IMR-90 (cell line): ENCODE measurements at regions not wholly inside any gene's neighbourhood (a gene's known extent, or its start where the extent isn't known, plus 50 kb on each side); places are given as distances from the start of the nearest gene placed in this dataset.

Source experiments
- ATAC-seq: fragments of 200-7000 bp; cut with Tn5 transposase; 2 replicates; pipeline ENCODE4 v1.9.1; 2020; ENCODE audit warnings: low read depth, mild to moderate bottlenecking, moderate library complexity
- BruUV-seq: library from RNA; stranded (reverse); fragments of 400-500 nt; replicated peaks from 2 replicates; lab custom pipeline; 2021; lab: Mats Ljungman, UMichigan
- CTCF ChIA-PET: fragments of 300-600 bp; formaldehyde crosslinking; extraction: SDS; loops from one replicate; lab custom pipeline; 2021; ENCODE audit warnings: antibody characterized with exemption; lab: Yijun Ruan, JAX
- POLR2A ChIA-PET: fragments of 300-600 bp; sonication (Branson Sonifier 250); formaldehyde crosslinking; loops from one replicate; lab custom pipeline; 2022; ENCODE audit warnings: antibody characterized with exemption; ENCODE audit not compliant: unreplicated experiment; lab: Charles Lee
- DNase-seq: peaks from one replicate; pipeline ENCODE4 v3.0.0; 2013
- H2AFZ ChIP-seq: replicated peaks from 2 replicates; pipeline ENCODE3; 2013; ENCODE audit warnings: low read length, mild to moderate bottlenecking; ENCODE audit not compliant: poor library complexity
- H2AK5ac ChIP-seq: 2 replicates; pipeline ENCODE4 v1.6.1; 2013; ENCODE audit warnings: low read depth, low read length, inconsistent platforms
- H2AK9ac ChIP-seq: replicated peaks from 2 replicates; pipeline ENCODE3; 2013; ENCODE audit warnings: mild to moderate bottlenecking, low read depth, low read length, moderate library complexity; ENCODE audit not compliant: poor library complexity
- H2BK120ac ChIP-seq: 2 replicates; pipeline ENCODE4 v1.6.1; 2013; ENCODE audit warnings: low read depth, low read length, inconsistent platforms
- H2BK15ac ChIP-seq: 3 replicates; pipeline ENCODE4 v1.6.1; 2013; ENCODE audit warnings: low read depth, low read length, inconsistent platforms
- H2BK20ac ChIP-seq: 2 replicates; pipeline ENCODE4 v1.6.1; 2013; ENCODE audit warnings: low read depth, mild to moderate bottlenecking, inconsistent platforms, low read length, moderate library complexity
- H2BK5ac ChIP-seq: 2 replicates; pipeline ENCODE4 v1.6.1; 2013; ENCODE audit warnings: mild to moderate bottlenecking, low read depth, low read length, inconsistent platforms; ENCODE audit not compliant: poor library complexity, severe bottlenecking
- H3K14ac ChIP-seq: replicated peaks from 2 replicates; pipeline ENCODE4 v1.6.1; 2013; ENCODE audit warnings: low read depth, low read length, inconsistent platforms
- H3K18ac ChIP-seq: 2 replicates; pipeline ENCODE4 v1.6.1; 2013; ENCODE audit warnings: low read depth, low read length, control low read depth
- H3K23ac ChIP-seq: 2 replicates; pipeline ENCODE4 v1.6.1; 2013; ENCODE audit warnings: low read depth, low read length, inconsistent platforms
- H3K27ac ChIP-seq: 2 replicates; pipeline ENCODE4 v1.5.1; 2013; ENCODE audit warnings: mild to moderate bottlenecking, control low read depth, low read length; ENCODE audit not compliant: insufficient read depth
- H3K27me3 ChIP-seq: 2 replicates; pipeline ENCODE4 v1.6.1; 2013; ENCODE audit warnings: low read length; ENCODE audit not compliant: control insufficient read depth, insufficient read depth
- H3K36me3 ChIP-seq: 2 replicates; pipeline ENCODE4 v1.6.1; 2013; ENCODE audit warnings: low read length, mixed read lengths; ENCODE audit not compliant: control insufficient read depth, insufficient read depth
- H3K4ac ChIP-seq: 2 replicates; pipeline ENCODE4 v1.6.1; 2013; ENCODE audit warnings: low read depth, low read length, inconsistent platforms
- H3K4me1 ChIP-seq: 2 replicates; pipeline ENCODE4 v1.6.1; 2013; ENCODE audit warnings: low read length, mixed read lengths; ENCODE audit not compliant: control insufficient read depth, insufficient read depth
- H3K4me2 ChIP-seq: 2 replicates; pipeline ENCODE4 v1.6.1; 2013; ENCODE audit warnings: low read depth, mild to moderate bottlenecking, control low read depth, low read length, moderate library complexity
- H3K4me3 ChIP-seq: 2 replicates; pipeline ENCODE4 v1.5.1; 2013; ENCODE audit warnings: low read depth, mild to moderate bottlenecking, control low read depth, low read length, moderate library complexity; ENCODE audit not compliant: insufficient read depth
- H3K56ac ChIP-seq: 2 replicates; pipeline ENCODE4 v1.6.1; 2013; ENCODE audit warnings: low read length, inconsistent platforms; ENCODE audit not compliant: insufficient read depth; ENCODE audit errors: extremely low read depth
- H3K79me1 ChIP-seq, 2 experiments: 2 replicates each; pipeline ENCODE4 v1.6.1; 2013; ENCODE audit warnings: low read length in 2 of 2, inconsistent platforms in 1 of 2, low read depth in 1 of 2
- H3K9ac ChIP-seq: 2 replicates; pipeline ENCODE4 v1.6.1; 2013; ENCODE audit warnings: low read depth, low read length, control low read depth
- H3K9me1 ChIP-seq: 2 replicates; pipeline ENCODE4 v1.6.1; 2013; ENCODE audit warnings: low read length, inconsistent platforms; ENCODE audit not compliant: insufficient read depth
- H3K9me3 ChIP-seq: 2 replicates; pipeline ENCODE4 v1.6.1; 2013; ENCODE audit warnings: low read length; ENCODE audit not compliant: control insufficient read depth, insufficient read depth
- H4K20me1 ChIP-seq: 2 replicates; pipeline ENCODE4 v1.6.1; 2013; ENCODE audit warnings: low read length, inconsistent platforms; ENCODE audit not compliant: insufficient read depth
- H4K5ac ChIP-seq: 2 replicates; pipeline ENCODE4 v1.6.1; 2013; ENCODE audit warnings: mild to moderate bottlenecking, low read depth, low read length, control low read depth
- H4K8ac ChIP-seq, 2 experiments: 2 replicates each; pipeline ENCODE4 v1.6.1; 2013; ENCODE audit warnings: low read depth in 2 of 2, low read length in 2 of 2, control low read depth in 1 of 2, inconsistent platforms in 1 of 2
- H4K91ac ChIP-seq: 2 replicates; pipeline ENCODE4 v1.6.1; 2013; ENCODE audit warnings: low read depth, low read length, inconsistent platforms; ENCODE audit not compliant: insufficient read depth
- CEBPB ChIP-seq: IDR thresholded peaks from 2 replicates; pipeline ENCODE4 v1.6.1; 2012; ENCODE audit warnings: low read depth, low read length, improper control_type of control experiment
- FOS ChIP-seq: fragments of 150-350 bp; IDR thresholded peaks from 2 replicates; pipeline ENCODE4 v1.6.1; 2016; ENCODE audit warnings: low read depth, low read length
- MAFK ChIP-seq: IDR thresholded peaks from 2 replicates; pipeline ENCODE4 v1.6.1; 2012; ENCODE audit warnings: low read depth, low read length, improper control_type of control experiment
- NFE2L2 ChIP-seq: fragments of 150-350 bp; IDR thresholded peaks from 2 replicates; pipeline ENCODE4 v1.6.1; 2016; ENCODE audit warnings: low read depth, mild to moderate bottlenecking, low read length
- RAD21 ChIP-seq: IDR thresholded peaks from 2 replicates; pipeline ENCODE4 v1.6.1; 2012; ENCODE audit warnings: low read length, improper control_type of control experiment
- RFX5 ChIP-seq: IDR thresholded peaks from 2 replicates; pipeline ENCODE4 v1.8.0; 2012; ENCODE audit warnings: low read depth, mild to moderate bottlenecking, low read length, moderate library complexity
- SMC3 ChIP-seq: fragments of 150-350 bp; IDR thresholded peaks from 2 replicates; pipeline ENCODE4 v1.6.1; 2016; ENCODE audit warnings: low read depth, mild to moderate bottlenecking, antibody characterized with exemption, low read length, moderate library complexity
- USF2 ChIP-seq: fragments of 150-350 bp; IDR thresholded peaks from 2 replicates; pipeline ENCODE4 v1.6.1; 2017; ENCODE audit warnings: mild to moderate bottlenecking, antibody characterized with exemption, low read length, low read depth
- WGBS, 2 experiments: methylation state at CpG; one replicate each; pipeline versions ENCODE4 v1.1.5 to v1.1.7; 2013; ENCODE audit warnings: missing lambda C conversion rate in 2 of 2; ENCODE audit not compliant: insufficient read length in 1 of 2; ENCODE audit errors: extremely low coverage in 2 of 2; 5-methylcytosine and 5-hydroxymethylcytosine counted together
- dilution Hi-C: fragments of 300-500 bp; cut with HindIII; formaldehyde crosslinking; loops from one replicate; pipeline ENCODE4 v1.14.3; 2018; ENCODE audit warnings: low sequenced_read_pairs; ENCODE audit not compliant: unreplicated experiment
- in situ Hi-C: fragments of 300-500 bp; cut with MboI; formaldehyde crosslinking; loops from 3 replicates; pipeline ENCODE4 v1.14.3; 2019; ENCODE audit warnings: low sequenced_read_pairs, inconsistent platforms, mixed read lengths
- intact Hi-C: fragments of 100-400 bp; cut with micrococcal nuclease; formaldehyde crosslinking; loops from 2 replicates; pipeline ENCODE4 v1.10.0; 2022

GRCh38 chr17:11081342-11081741 is 159.7 kb upstream of the SHISA6 start:
- Histone ChIP-seq H4K5ac (no peak overlapping the region), H3K4me2 (no peak overlapping the region), H3K9me1 (no peaks in the 10 kb centered on the region), H3K27me3 (no peaks in the 10 kb centered on the region), H2BK15ac (no peak overlapping the region), H4K20me1 (no peaks in the 10 kb centered on the region), H2BK5ac (no peak overlapping the region), H3K27ac (no peak overlapping the region), H4K8ac (no peak overlapping the region), H3K4ac (no peak overlapping the region), H2AK5ac (no peak overlapping the region), H3K23ac (no peak overlapping the region), H3K18ac (no peak overlapping the region), H2BK120ac (no peak overlapping the region), H3K9ac (no peak overlapping the region), H3K14ac (no peak overlapping the region), H3K79me1 (no peaks in the 10 kb centered on the region), H3K56ac (no peak overlapping the region), H2BK20ac (no peak overlapping the region), H3K9me3 (peaks cover 11% of the 10 kb centered on the region; the same call in 1 of the 2 replicates), H3K4me3 (no peak overlapping the region), H2AFZ (no peak overlapping the region), H4K91ac (no peak overlapping the region), H2AK9ac (no peak overlapping the region), H3K36me3 (no peaks in the 10 kb centered on the region), H3K4me1 (no peaks in the 10 kb centered on the region)
- CTCF ChIA-PET, result no interaction called here
- dilution Hi-C loops (no loop called here), in situ Hi-C loops (no loop called here), intact Hi-C loops (no loop called here)
- no TSS peak for BruUV-seq
- POLR2A ChIA-PET, result no interaction called here
- no CpG with 5 or more reads among the region's 3 CpGs for WGBS, 2 experiments
- no peak for DNase-seq
- no peak for ATAC-seq
- TF ChIP-seq MAFK, result no peak
- no peak for TF ChIP-seq NFE2L2
- no peak for TF ChIP-seq RFX5
- TF ChIP-seq CEBPB, result no peak
- no peak for TF ChIP-seq SMC3
- no peak for TF ChIP-seq USF2
- TF ChIP-seq RAD21, result no peak
- no peak for TF ChIP-seq FOS
